ENCODE measurements at regions not wholly inside any gene's neighbourhood (a gene's known extent, or its start where the extent isn't known, plus 50 kb on each side); places are given as distances from the start of the nearest gene placed in this dataset.

DNA sequence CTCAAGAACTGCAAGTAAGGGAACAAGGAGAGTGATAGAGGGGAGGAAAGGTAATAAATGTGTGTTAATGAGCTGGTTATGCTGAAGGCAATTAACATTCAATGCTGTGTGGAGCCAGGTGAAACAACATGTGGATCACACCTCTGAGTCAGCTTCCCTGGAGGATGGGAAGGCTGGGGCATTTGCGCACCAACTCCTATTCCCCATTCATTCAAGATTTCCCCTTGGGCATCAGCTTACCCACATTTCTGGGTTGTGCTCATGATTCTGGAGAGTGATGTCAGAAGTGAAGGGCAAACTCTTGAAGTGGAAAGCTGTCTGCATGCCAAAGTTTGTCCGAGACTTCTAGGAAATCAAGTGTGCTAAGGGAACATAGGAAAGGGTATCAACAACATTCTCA is 461.4 kb downstream of the MID1IP1 start:
- H4K20me1 ChIP-seq (ENCODE audit: low read length) = no peaks in the 10 kb centered on the region
- H3K36me3 ChIP-seq (ENCODE audit: low read depth, low read length) = no peaks in the 10 kb centered on the region
- no peaks in the 10 kb centered on the region for H3K9me3 ChIP-seq (ENCODE audit: low read length)
- BruUV-seq (replicated peaks) = no TSS peak
- ChIA-PET POLR2A (ENCODE audit: unreplicated experiment) (no interaction called here), CTCF (no interaction called here)
- H2AFZ ChIP-seq (ENCODE audit: low read length) = no peak overlapping the region
- no peaks in the 10 kb centered on the region for H3K9me2 ChIP-seq (replicated peaks; ENCODE audit: low read length)
- H3K4me1 ChIP-seq (ENCODE audit: insufficient read depth, low read length) = no peaks in the 10 kb centered on the region
- no peak overlapping the region for H3K9ac ChIP-seq (ENCODE audit: low read length)
- no peak overlapping the region for H3K4me3 ChIP-seq (ENCODE audit: low read length)
- H3K27ac ChIP-seq (ENCODE audit: low read length) = no peak overlapping the region
- intact Hi-C loops (cut with micrococcal nuclease) = no loop called here
- no peaks in the 10 kb centered on the region for H3K27me3 ChIP-seq (ENCODE audit: low read length)
- no peak overlapping the region for H3K4me2 ChIP-seq (ENCODE audit: low read length)
- TF ChIP-seq, protein P1, sequence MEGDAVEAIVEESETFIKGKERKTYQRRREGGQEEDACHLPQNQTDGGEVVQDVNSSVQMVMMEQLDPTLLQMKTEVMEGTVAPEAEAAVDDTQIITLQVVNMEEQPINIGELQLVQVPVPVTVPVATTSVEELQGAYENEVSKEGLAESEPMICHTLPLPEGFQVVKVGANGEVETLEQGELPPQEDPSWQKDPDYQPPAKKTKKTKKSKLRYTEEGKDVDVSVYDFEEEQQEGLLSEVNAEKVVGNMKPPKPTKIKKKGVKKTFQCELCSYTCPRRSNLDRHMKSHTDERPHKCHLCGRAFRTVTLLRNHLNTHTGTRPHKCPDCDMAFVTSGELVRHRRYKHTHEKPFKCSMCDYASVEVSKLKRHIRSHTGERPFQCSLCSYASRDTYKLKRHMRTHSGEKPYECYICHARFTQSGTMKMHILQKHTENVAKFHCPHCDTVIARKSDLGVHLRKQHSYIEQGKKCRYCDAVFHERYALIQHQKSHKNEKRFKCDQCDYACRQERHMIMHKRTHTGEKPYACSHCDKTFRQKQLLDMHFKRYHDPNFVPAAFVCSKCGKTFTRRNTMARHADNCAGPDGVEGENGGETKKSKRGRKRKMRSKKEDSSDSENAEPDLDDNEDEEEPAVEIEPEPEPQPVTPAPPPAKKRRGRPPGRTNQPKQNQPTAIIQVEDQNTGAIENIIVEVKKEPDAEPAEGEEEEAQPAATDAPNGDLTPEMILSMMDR (conservative IDR thresholded peaks at IDR 0.05; ENCODE audit: low read depth, low read length) = no peak
- TF ChIP-seq EZH2phosphoT487 (IDR thresholded peaks at IDR 0.05; ENCODE audit: borderline replicate concordance, low read length) (no peak), EZH2 (IDR thresholded peaks at IDR 0.05; ENCODE audit: low read length, unreplicated experiment) (no peak)
- DNase-seq (no peak), ATAC-seq (no peak)
- no peaks in the 10 kb centered on the region for H3F3A ChIP-seq (ENCODE audit: low read length, unreplicated experiment)
- H3K79me2 ChIP-seq (ENCODE audit: low read length) = no peaks in the 10 kb centered on the region

DNA sequence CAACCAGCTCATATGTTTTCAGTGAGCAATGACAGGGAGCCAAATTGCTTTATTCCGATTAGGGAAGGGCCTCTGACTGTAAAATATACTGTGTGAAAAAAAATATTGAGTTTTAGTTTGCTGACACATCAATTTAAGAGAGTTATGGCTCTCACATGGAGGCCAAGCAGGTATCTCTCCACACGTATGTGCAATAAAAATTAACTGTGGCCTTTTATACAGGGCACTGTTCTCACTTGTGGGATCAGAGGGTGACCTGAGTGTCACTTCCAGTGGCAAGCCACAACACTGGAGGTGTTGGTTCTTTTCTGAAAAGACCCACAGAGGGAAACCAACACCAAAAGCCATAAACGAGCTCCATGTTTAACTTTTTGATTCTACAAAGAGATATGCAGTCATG is 462.8 kb downstream of the MID1IP1 start:
- TF ChIP-seq EZH2 (IDR thresholded peaks at IDR 0.05; ENCODE audit: low read length, unreplicated experiment) (no peak), EZH2phosphoT487 (IDR thresholded peaks at IDR 0.05; ENCODE audit: borderline replicate concordance, low read length) (no peak)
- TF ChIP-seq, protein P1 (conservative IDR thresholded peaks at IDR 0.05; ENCODE audit: low read depth, low read length) = no peak
- no TSS peak for BruUV-seq (replicated peaks)
- CTCF ChIA-PET = no interaction called here
- Histone ChIP-seq H3K79me2 (ENCODE audit: low read length) (no peaks in the 10 kb centered on the region), H3K4me3 (ENCODE audit: low read length) (no peak overlapping the region), H3K27me3 (ENCODE audit: low read length) (no peaks in the 10 kb centered on the region), H4K20me1 (ENCODE audit: low read length) (no peaks in the 10 kb centered on the region), H3K4me2 (ENCODE audit: low read length) (no peak overlapping the region), H3K9me2 (replicated peaks; ENCODE audit: low read length) (no peaks in the 10 kb centered on the region), H3F3A (ENCODE audit: low read length, unreplicated experiment) (no peaks in the 10 kb centered on the region), H3K4me1 (ENCODE audit: insufficient read depth, low read length) (no peaks in the 10 kb centered on the region), H3K9ac (ENCODE audit: low read length) (no peak overlapping the region), H2AFZ (ENCODE audit: low read length) (no peak overlapping the region), H3K9me3 (ENCODE audit: low read length) (no peaks in the 10 kb centered on the region), H3K36me3 (ENCODE audit: low read depth, low read length) (no peaks in the 10 kb centered on the region), H3K27ac (ENCODE audit: low read length) (no peak overlapping the region)
- intact Hi-C loops (cut with micrococcal nuclease) = no loop called here
- ATAC-seq (no peak), DNase-seq (no peak)
- POLR2A ChIA-PET (ENCODE audit: unreplicated experiment) = no interaction called here

DNA sequence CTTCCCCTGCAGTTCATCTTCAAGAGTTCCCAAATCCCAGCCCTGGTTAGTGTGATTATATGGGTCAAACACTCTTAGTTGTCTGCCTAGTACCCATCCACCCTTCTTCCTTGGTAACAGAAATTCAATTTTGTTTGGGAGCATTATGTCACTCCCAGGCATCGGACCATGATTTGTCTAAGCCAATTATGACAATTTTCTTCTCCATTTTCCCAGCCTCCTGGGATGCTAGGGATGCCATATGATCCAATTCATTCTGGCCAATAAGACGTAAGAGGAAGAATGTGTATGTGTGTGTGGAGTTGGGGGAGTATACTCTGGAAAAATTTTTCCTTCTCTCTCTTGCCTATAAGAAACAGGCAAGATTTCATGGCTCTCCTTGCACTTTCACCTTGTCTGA is 465.9 kb downstream of the MID1IP1 start:
- no peak for DNase-seq
- no peaks in the 10 kb centered on the region for H3F3A ChIP-seq (ENCODE audit: low read length, unreplicated experiment)
- intact Hi-C loops (cut with micrococcal nuclease) = no loop called here
- H3K9me2 ChIP-seq (replicated peaks; ENCODE audit: low read length) = no peaks in the 10 kb centered on the region
- H3K36me3 ChIP-seq (ENCODE audit: low read depth, low read length) = no peaks in the 10 kb centered on the region
- no peaks in the 10 kb centered on the region for H4K20me1 ChIP-seq (ENCODE audit: low read length)
- ATAC-seq = no peak
- H3K79me2 ChIP-seq (ENCODE audit: low read length) = no peaks in the 10 kb centered on the region
- H3K9ac ChIP-seq (ENCODE audit: low read length) = no peak overlapping the region
- no peaks in the 10 kb centered on the region for H3K9me3 ChIP-seq (ENCODE audit: low read length)
- H2AFZ ChIP-seq (ENCODE audit: low read length) = no peak overlapping the region
- TF ChIP-seq EZH2 (IDR thresholded peaks at IDR 0.05; ENCODE audit: low read length, unreplicated experiment) = no peak
- TF ChIP-seq, protein P1 (conservative IDR thresholded peaks at IDR 0.05; ENCODE audit: low read depth, low read length) = no peak
- no peak for TF ChIP-seq EZH2phosphoT487 (IDR thresholded peaks at IDR 0.05; ENCODE audit: borderline replicate concordance, low read length)
- no peak overlapping the region for H3K4me2 ChIP-seq (ENCODE audit: low read length)
- no TSS peak for BruUV-seq (replicated peaks)
- CTCF ChIA-PET = no interaction called here
- no peak overlapping the region for H3K4me3 ChIP-seq (ENCODE audit: low read length)
- no peak overlapping the region for H3K27ac ChIP-seq (ENCODE audit: low read length)
- H3K27me3 ChIP-seq (ENCODE audit: low read length) = no peaks in the 10 kb centered on the region
- H3K4me1 ChIP-seq (ENCODE audit: insufficient read depth, low read length) = no peaks in the 10 kb centered on the region
- POLR2A ChIA-PET (ENCODE audit: unreplicated experiment) = no interaction called here
